ENCODE measurements at regions not wholly inside any gene's neighbourhood (a gene's known extent, or its start where the extent isn't known, plus 50 kb on each side); places are given as distances from the start of the nearest gene placed in this dataset.

DNA sequence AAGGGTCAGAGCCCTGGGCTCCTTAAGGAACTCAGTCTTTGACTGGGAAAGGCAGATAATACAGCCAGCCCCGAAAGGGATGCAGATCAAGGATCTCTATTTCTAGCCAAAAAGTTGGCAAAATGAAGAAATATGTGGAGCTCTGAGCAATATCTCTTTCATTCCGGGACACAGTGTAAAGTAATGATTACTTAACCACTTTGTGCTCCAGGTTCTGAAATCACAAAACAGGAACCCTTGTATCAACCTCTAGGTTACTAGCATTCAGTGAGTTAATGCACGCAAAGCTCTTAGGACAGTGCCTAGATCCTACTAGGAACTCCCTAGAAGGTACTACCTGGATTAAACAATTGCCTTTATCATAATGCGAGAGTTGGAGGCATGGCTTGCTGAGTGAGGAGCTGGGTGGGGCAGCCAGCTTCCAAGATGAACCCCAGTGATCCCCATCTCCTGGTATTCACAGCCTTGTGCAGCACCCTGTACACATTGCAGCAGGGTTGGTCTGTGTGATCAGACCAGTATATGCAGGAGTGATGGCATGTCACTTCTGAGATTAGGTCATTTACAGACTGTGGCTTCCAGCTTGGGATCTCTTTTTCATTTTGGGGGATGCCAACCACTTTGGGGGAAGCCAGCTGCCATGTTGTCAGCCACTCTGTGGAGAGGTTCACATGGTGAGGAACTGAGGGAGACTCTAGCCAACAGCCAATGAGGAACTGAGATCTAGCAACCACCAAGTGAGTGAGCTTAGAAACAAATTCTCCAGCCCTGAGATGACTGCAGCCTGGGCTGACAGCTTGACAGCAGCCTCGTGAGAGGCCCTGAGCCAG lies 103.1 kb upstream of the SLC44A1 start:
- H3K27ac ChIP-seq (ENCODE audit: insufficient read depth, low read depth, low read length, poor library complexity, severe bottlenecking), result no peak overlapping the region
- H3K36me3 ChIP-seq (ENCODE audit: control insufficient read depth, insufficient read depth, low read length), result no peaks in the 10 kb centered on the region

DNA sequence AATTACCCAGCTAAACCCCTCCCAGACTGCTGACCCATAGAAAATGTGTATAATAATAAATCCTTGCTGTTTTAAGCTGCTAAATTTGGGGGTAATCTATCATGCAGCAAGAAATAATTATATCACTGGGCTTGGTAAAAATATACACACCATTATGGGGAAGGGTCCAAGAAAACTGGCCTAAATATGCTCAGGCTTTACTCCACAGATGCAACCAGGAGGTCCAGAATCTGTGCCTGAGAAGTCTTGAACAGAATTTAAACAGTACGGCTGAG lies 102.5 kb upstream of the SLC44A1 start:
- Histone ChIP-seq H3K4me1 (ENCODE audit: control insufficient read depth, insufficient read depth, low read length) (peaks cover 22% of the 10 kb centered on the region), H3K4me3 (ENCODE audit: insufficient read depth, low read depth, low read length) (no peak overlapping the region), H3K27ac (ENCODE audit: insufficient read depth, low read depth, low read length, poor library complexity, severe bottlenecking) (no peak overlapping the region), H3K36me3 (ENCODE audit: control insufficient read depth, insufficient read depth, low read length) (no peaks in the 10 kb centered on the region), H3K27me3 (ENCODE audit: control insufficient read depth, insufficient read depth, low read length, poor library complexity, severe bottlenecking) (no peaks in the 10 kb centered on the region), H3K9me3 (ENCODE audit: control insufficient read depth, low read length) (no peaks in the 10 kb centered on the region)
- WGBS, 2 experiments, result 84% methylated on average over 1 of the region's 1 CpG

More for the DNA sequence above, 103.1 kb upstream of the SLC44A1 start:
- H3K27me3 ChIP-seq (ENCODE audit: control insufficient read depth, insufficient read depth, low read length, poor library complexity, severe bottlenecking), result no peaks in the 10 kb centered on the region
- 78 to 81% methylated on average over 5 of the region's 5 CpGs for WGBS, 2 experiments
- no peaks in the 10 kb centered on the region for H3K9me3 ChIP-seq (ENCODE audit: control insufficient read depth, low read length)
- H3K4me3 ChIP-seq (ENCODE audit: insufficient read depth, low read depth, low read length), result no peak overlapping the region
- peaks cover 22% of the 10 kb centered on the region for H3K4me1 ChIP-seq (ENCODE audit: control insufficient read depth, insufficient read depth, low read length)

DNA sequence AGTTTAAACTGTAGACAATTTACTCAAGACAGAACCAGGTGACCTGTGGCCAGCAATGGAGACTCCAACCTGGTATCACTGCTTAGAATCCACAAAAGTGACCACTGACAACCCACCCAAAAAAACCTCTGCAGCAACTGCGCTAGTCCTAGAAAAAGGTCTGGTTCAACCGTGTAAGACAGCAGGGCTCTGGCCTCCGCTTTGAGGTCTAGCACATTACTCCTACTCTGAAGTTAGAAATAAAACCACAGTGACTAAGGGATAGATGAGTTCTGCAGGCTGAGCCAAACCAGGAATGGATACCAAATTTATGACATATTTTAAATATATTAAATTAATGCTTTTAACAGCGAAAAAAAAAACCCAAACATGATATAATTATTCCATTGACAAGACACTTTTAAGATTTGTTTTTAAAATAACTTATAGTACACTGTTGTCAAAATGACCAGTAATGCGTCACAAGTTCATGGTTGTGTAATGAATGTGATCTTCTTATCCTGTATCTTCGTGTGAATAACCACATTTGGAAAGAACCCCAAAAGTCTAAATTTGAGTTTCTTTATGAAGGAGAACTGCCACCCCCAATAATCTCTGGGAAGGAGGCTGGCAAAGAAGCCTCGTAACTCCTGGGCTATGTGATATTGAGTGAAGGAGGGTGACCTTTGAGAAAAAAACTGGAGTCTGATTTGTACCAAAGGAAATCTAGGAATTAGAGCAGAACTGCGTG lies 101.9 kb upstream of the SLC44A1 start:
- no peak overlapping the region for H3K4me3 ChIP-seq (ENCODE audit: insufficient read depth, low read depth, low read length)
- H3K4me1 ChIP-seq (ENCODE audit: control insufficient read depth, insufficient read depth, low read length), result peaks cover 22% of the 10 kb centered on the region
- H3K36me3 ChIP-seq (ENCODE audit: control insufficient read depth, insufficient read depth, low read length), result no peaks in the 10 kb centered on the region
- H3K27me3 ChIP-seq (ENCODE audit: control insufficient read depth, insufficient read depth, low read length, poor library complexity, severe bottlenecking), result no peaks in the 10 kb centered on the region
- 91 to 99% methylated on average over 7 of the region's 8 CpGs for WGBS, 2 experiments
- no peak overlapping the region for H3K27ac ChIP-seq (ENCODE audit: insufficient read depth, low read depth, low read length, poor library complexity, severe bottlenecking)
- no peaks in the 10 kb centered on the region for H3K9me3 ChIP-seq (ENCODE audit: control insufficient read depth, low read length)

DNA sequence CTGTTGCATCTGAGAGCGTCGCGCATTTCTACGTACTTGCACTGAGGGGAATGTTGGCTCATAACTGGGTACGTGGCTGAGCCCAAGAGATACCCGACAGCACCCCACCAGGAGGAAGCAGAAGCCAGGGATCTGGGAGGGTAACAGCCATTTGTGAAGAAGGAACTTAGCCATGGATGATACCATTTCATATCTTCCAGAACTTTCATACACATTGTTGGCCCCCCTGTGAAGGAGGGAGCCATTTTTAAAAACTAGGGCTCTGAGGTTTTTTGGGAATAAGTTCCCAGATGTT lies 101.4 kb upstream of the SLC44A1 start:
- Histone ChIP-seq H3K9me3 (ENCODE audit: control insufficient read depth, low read length) (no peaks in the 10 kb centered on the region), H3K4me1 (ENCODE audit: control insufficient read depth, insufficient read depth, low read length) (peaks cover 21% of the 10 kb centered on the region), H3K27ac (ENCODE audit: insufficient read depth, low read depth, low read length, poor library complexity, severe bottlenecking) (no peak overlapping the region), H3K4me3 (ENCODE audit: insufficient read depth, low read depth, low read length) (no peak overlapping the region), H3K27me3 (ENCODE audit: control insufficient read depth, insufficient read depth, low read length, poor library complexity, severe bottlenecking) (no peaks in the 10 kb centered on the region), H3K36me3 (ENCODE audit: control insufficient read depth, insufficient read depth, low read length) (no peaks in the 10 kb centered on the region)
- 95 to 98% methylated on average over 6 of the region's 6 CpGs for WGBS, 2 experiments

DNA sequence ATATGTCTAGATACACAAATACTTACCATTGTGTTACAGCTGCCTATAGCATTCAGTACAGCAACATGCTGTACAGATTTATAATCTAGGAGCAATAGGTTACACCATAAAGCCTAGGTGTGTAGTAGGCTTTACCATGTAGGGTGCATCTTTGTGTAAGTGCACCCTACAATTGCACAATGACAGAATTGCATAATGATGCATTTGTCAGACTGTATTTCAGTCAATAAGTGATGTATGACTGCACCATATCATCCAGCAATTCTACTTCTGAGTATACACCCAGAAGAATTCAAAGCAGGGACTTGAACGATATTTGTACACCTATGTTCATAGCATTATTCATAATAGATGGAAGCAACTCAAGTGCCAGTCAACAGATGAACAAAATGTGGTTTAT lies 100.4 kb upstream of the SLC44A1 start:
- 100% methylated on average over 1 of the region's 1 CpG; no CpG with 5 or more reads in 1 of the 2 experiments for WGBS, 2 experiments
- no peaks in the 10 kb centered on the region for H3K9me3 ChIP-seq (ENCODE audit: control insufficient read depth, low read length)
- H3K36me3 ChIP-seq (ENCODE audit: control insufficient read depth, insufficient read depth, low read length), result no peaks in the 10 kb centered on the region
- no peaks in the 10 kb centered on the region for H3K27me3 ChIP-seq (ENCODE audit: control insufficient read depth, insufficient read depth, low read length, poor library complexity, severe bottlenecking)
- H3K4me1 ChIP-seq (ENCODE audit: control insufficient read depth, insufficient read depth, low read length), result peaks cover 19% of the 10 kb centered on the region
- no peak overlapping the region for H3K27ac ChIP-seq (ENCODE audit: insufficient read depth, low read depth, low read length, poor library complexity, severe bottlenecking)
- H3K4me3 ChIP-seq (ENCODE audit: insufficient read depth, low read depth, low read length), result no peak overlapping the region

DNA sequence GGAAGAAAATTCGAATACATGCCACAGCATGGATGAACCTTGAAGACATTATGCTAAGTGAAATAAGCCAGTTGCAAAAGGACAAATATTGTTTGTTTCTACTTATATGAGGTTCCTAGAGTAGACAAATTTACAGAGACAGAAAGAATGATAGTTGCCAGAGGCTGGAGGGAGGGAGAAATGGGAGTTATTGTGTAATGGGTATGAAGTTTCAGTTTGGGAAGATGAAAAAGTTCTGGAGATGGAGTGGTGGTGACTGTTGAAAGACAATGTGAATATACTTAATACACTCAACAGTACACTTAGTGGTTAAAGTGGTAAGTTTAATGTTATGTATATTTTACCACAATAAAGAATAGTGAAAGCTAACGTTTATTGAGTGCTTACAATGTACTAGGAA lies 99.6 kb upstream of the SLC44A1 start:
- WGBS, 2 experiments, result 89 to 94% methylated on average over 1 of the region's 2 CpGs
- Histone ChIP-seq H3K9me3 (ENCODE audit: control insufficient read depth, low read length) (no peaks in the 10 kb centered on the region), H3K27me3 (ENCODE audit: control insufficient read depth, insufficient read depth, low read length, poor library complexity, severe bottlenecking) (no peaks in the 10 kb centered on the region), H3K4me1 (ENCODE audit: control insufficient read depth, insufficient read depth, low read length) (peaks cover 15% of the 10 kb centered on the region), H3K36me3 (ENCODE audit: control insufficient read depth, insufficient read depth, low read length) (no peaks in the 10 kb centered on the region), H3K4me3 (ENCODE audit: insufficient read depth, low read depth, low read length) (no peak overlapping the region), H3K27ac (ENCODE audit: insufficient read depth, low read depth, low read length, poor library complexity, severe bottlenecking) (no peak overlapping the region)

DNA sequence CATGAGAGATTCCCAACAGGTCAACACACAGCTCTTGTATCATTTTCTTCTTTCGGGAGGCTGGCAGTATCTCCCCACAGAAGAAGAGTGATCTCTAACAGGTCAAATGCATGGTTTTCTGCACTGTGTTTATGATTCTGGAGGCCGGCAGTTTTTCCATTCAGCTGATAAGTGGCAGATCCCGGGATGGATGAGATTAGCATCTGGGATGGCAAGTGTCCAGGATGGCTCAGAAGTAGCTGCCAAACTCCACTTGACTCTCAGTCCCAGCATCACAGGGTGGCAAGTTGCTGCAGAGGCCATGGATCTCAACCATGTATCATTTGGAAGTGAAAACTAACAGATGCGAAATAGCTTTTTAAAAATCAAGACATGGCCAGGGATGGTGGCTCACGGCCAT lies 97.8 kb upstream of the SLC44A1 start:
- 90 to 97% methylated on average over 5 of the region's 5 CpGs for WGBS, 2 experiments
- no peak overlapping the region for H3K27ac ChIP-seq (ENCODE audit: insufficient read depth, low read depth, low read length, poor library complexity, severe bottlenecking)
- no peak overlapping the region for H3K4me3 ChIP-seq (ENCODE audit: insufficient read depth, low read depth, low read length)
- no peaks in the 10 kb centered on the region for H3K9me3 ChIP-seq (ENCODE audit: control insufficient read depth, low read length)
- no peaks in the 10 kb centered on the region for H3K27me3 ChIP-seq (ENCODE audit: control insufficient read depth, insufficient read depth, low read length, poor library complexity, severe bottlenecking)
- H3K4me1 ChIP-seq (ENCODE audit: control insufficient read depth, insufficient read depth, low read length), result peaks cover 12% of the 10 kb centered on the region
- H3K36me3 ChIP-seq (ENCODE audit: control insufficient read depth, insufficient read depth, low read length), result no peaks in the 10 kb centered on the region

DNA sequence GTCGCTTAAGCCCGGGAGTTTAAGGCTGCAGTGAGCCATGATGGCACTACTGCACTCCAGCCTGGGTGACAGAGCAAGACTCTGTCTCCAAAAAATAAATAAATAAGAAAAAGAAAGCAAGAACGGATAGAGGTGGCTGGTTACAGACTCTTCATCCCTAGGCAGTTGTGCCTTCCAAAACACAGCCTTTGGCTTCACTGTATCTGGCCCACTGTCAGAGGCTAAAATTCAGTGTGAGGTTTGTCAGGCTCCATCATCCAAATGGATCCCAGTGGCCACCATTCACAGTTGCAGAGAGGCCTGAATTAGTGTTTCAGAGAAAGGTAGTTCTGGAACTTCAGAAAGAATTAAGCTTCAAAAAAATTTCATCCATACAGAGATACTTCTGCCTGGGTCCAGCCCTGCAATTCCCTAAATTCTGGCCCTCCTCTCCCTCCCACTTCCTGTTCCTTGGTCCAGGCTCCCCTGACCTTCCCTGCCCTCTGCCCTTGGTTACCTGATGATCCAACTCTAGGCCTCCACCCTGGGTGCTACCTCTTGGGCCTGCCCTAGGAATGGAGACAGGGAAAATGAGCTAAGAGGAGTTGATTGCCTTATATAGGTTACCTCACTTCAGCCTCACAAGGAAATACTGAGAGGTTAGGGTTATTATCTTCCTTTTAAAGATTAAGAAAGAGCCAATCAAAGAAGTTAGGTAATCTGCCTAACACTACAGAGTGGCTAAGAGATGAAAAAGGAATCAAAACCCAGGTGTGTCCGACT lies 97.2 kb upstream of the SLC44A1 start:
- 90 to 91% methylated on average over 4 of the region's 4 CpGs for WGBS, 2 experiments
- no peak overlapping the region for H3K27ac ChIP-seq (ENCODE audit: insufficient read depth, low read depth, low read length, poor library complexity, severe bottlenecking)
- no peaks in the 10 kb centered on the region for H3K27me3 ChIP-seq (ENCODE audit: control insufficient read depth, insufficient read depth, low read length, poor library complexity, severe bottlenecking)
- H3K36me3 ChIP-seq (ENCODE audit: control insufficient read depth, insufficient read depth, low read length), result no peaks in the 10 kb centered on the region
- no peaks in the 10 kb centered on the region for H3K9me3 ChIP-seq (ENCODE audit: control insufficient read depth, low read length)
- H3K4me3 ChIP-seq (ENCODE audit: insufficient read depth, low read depth, low read length), result no peak overlapping the region
- H3K4me1 ChIP-seq (ENCODE audit: control insufficient read depth, insufficient read depth, low read length), result peaks cover 6% of the 10 kb centered on the region

DNA sequence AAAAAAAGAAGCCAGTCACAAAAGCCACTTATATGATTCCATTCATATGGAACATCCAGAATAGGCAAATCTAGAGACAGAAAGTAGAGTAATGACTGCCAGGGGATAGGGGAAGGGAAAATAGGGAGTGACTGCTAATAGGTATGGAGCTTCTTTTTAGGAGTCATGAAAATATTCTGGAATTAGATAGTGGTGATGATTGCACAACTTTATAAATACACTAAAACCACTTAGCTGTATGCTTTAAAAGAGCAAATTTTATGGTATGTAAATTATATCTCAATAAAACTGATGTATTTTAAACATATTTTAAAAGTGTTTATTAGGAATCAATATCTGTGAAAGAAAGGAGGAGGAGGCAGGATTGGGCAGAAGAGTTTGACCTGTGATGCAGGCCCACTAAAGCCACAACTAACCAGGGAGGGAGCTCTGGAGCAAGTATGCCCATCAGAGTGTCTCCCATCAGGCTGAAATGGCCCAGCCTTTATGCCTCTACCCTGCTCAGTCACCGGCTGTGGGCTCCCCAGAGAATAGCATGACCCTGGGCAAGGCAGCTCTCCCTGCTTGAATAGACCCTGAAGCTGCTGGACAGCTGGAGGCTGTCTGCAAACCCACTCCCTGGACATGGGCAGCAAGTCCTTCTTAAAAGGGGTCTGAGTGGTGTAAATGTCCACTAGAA lies 96.0 kb upstream of the SLC44A1 start:
- Histone ChIP-seq H3K36me3 (ENCODE audit: control insufficient read depth, insufficient read depth, low read length) (no peaks in the 10 kb centered on the region), H3K9me3 (ENCODE audit: control insufficient read depth, low read length) (no peaks in the 10 kb centered on the region), H3K27ac (ENCODE audit: insufficient read depth, low read depth, low read length, poor library complexity, severe bottlenecking) (no peak overlapping the region), H3K27me3 (ENCODE audit: control insufficient read depth, insufficient read depth, low read length, poor library complexity, severe bottlenecking) (no peaks in the 10 kb centered on the region), H3K4me3 (ENCODE audit: insufficient read depth, low read depth, low read length) (no peak overlapping the region), H3K4me1 (ENCODE audit: control insufficient read depth, insufficient read depth, low read length) (peaks cover 6% of the 10 kb centered on the region)
- WGBS, 2 experiments, result 21 to 24% methylated on average over 1 of the region's 1 CpG
